ENCODE measurements at regions not wholly inside any gene's neighbourhood (a gene's known extent, or its start where the extent isn't known, plus 50 kb on each side); places are given as distances from the start of the nearest gene placed in this dataset.

- Histone ChIP-seq H3K4me3 (no peak overlapping the region), H3K36me3 (no peaks in the 10 kb centered on the region), H3K4me1 (no peaks in the 10 kb centered on the region), H3K27me3 (no peaks in the 10 kb centered on the region), H3K27ac (no peak overlapping the region), H3K9me3 (no peaks in the 10 kb centered on the region)
- TF ChIP-seq CTCF (IDR thresholded peaks at IDR 0.05), result no peak
- DNase-seq (ENCODE audit: low spot score), result no peak
Observed at GRCh38 chr18:33924576-33924975, 300.1 kb downstream of the NOL4 start.

- TF ChIP-seq CTCF (IDR thresholded peaks at IDR 0.05), result no peak
- H3K27me3 ChIP-seq, result no peaks in the 10 kb centered on the region
- no peak for DNase-seq (ENCODE audit: low spot score)
Observed at GRCh38 chr18:33923980-33924379, 300.7 kb downstream of the NOL4 start.

GRCh38 chr18:33918571-33918970 lies 306.1 kb downstream of the NOL4 start:
- DNase-seq (ENCODE audit: low spot score), result no peak
- Histone ChIP-seq H3K27ac (no peak overlapping the region), H3K4me3 (no peak overlapping the region), H3K9me3 (no peaks in the 10 kb centered on the region), H3K4me1 (no peaks in the 10 kb centered on the region), H3K36me3 (no peaks in the 10 kb centered on the region), H3K27me3 (no peaks in the 10 kb centered on the region)
- TF ChIP-seq CTCF (IDR thresholded peaks at IDR 0.05), result no peak

More at GRCh38 chr18:33923980-33924379, 300.7 kb downstream of the NOL4 start:
- Histone ChIP-seq H3K4me3 (no peak overlapping the region), H3K9me3 (no peaks in the 10 kb centered on the region), H3K36me3 (no peaks in the 10 kb centered on the region), H3K4me1 (no peaks in the 10 kb centered on the region), H3K27ac (no peak overlapping the region)

- no peaks in the 10 kb centered on the region for H3K36me3 ChIP-seq
- DNase-seq (ENCODE audit: low spot score), result no peak
- TF ChIP-seq CTCF (IDR thresholded peaks at IDR 0.05), result no peak
- H3K9me3 ChIP-seq, result no peaks in the 10 kb centered on the region
- H3K4me3 ChIP-seq, result no peak overlapping the region
- no peak overlapping the region for H3K27ac ChIP-seq
- no peaks in the 10 kb centered on the region for H3K4me1 ChIP-seq
- no peaks in the 10 kb centered on the region for H3K27me3 ChIP-seq
Observed at GRCh38 chr18:33916200-33916599, 308.5 kb downstream of the NOL4 start.

GRCh38 chr18:33914399-33914798 lies 310.3 kb downstream of the NOL4 start:
- H3K9me3 ChIP-seq, result no peaks in the 10 kb centered on the region
- H3K27ac ChIP-seq, result no peak overlapping the region
- H3K4me3 ChIP-seq, result no peak overlapping the region
- TF ChIP-seq CTCF (IDR thresholded peaks at IDR 0.05), result no peak
- no peaks in the 10 kb centered on the region for H3K4me1 ChIP-seq
- H3K27me3 ChIP-seq, result no peaks in the 10 kb centered on the region
- no peak for DNase-seq (ENCODE audit: low spot score)
- H3K36me3 ChIP-seq, result no peaks in the 10 kb centered on the region

- no peaks in the 10 kb centered on the region for H3K4me1 ChIP-seq
- no peak overlapping the region for H3K4me3 ChIP-seq
- H3K36me3 ChIP-seq, result no peaks in the 10 kb centered on the region
- no peaks in the 10 kb centered on the region for H3K27me3 ChIP-seq
- no peak overlapping the region for H3K27ac ChIP-seq
- no peak for DNase-seq (ENCODE audit: low spot score)
- H3K9me3 ChIP-seq, result peaks cover 0 to 9% of the 10 kb centered on the region in 2 donors
- no peak for TF ChIP-seq CTCF (IDR thresholded peaks at IDR 0.05)
Observed at GRCh38 chr18:33906046-33906445, 318.7 kb downstream of the NOL4 start.
